Ascending aorta (tissue), 2 donors: ENCODE measurements at regions not wholly inside any gene's neighbourhood (a gene's known extent, or its start where the extent isn't known, plus 50 kb on each side); places are given as distances from the start of the nearest gene placed in this dataset.

ENCODE experiments used
- DNase-seq, 2 donors: peaks; one replicate each; pipeline ENCODE4 v3.0.0-alpha.2; 2019; ENCODE audit warnings: low spot score in 2 of 2
- H3K27ac ChIP-seq, 2 donors: fragments of 200-600 bp; sonication (generic); one replicate each; pipeline ENCODE4 v1.5.1; 2016 to 2017; ENCODE audit warnings: mild to moderate bottlenecking in 1 of 2
- H3K27me3 ChIP-seq: fragments of 200-600 bp; sonication (generic); one replicate; pipeline ENCODE4 v1.5.1; 2017
- H3K36me3 ChIP-seq, 2 donors: fragments of 200-600 bp; sonication (generic); one replicate each; pipeline ENCODE4 v1.5.1; 2016
- H3K4me1 ChIP-seq, 2 donors: fragments of 200-600 bp; sonication (generic); one replicate each; pipeline ENCODE4 v1.5.1; 2016 to 2017; ENCODE audit warnings: mild to moderate bottlenecking in 1 of 2
- H3K4me3 ChIP-seq, 2 donors: fragments of 200-600 bp; sonication (generic); one replicate each; pipeline ENCODE4 v1.5.1; 2016 to 2017; ENCODE audit warnings: mild to moderate bottlenecking in 1 of 2
- H3K9me3 ChIP-seq, 2 donors: fragments of 200-600 bp; sonication (generic); one replicate each; pipeline ENCODE4 v1.5.1; 2016
- CTCF ChIP-seq, 3 experiments: fragments of 200-600 bp in 2 of 3; fragments of 450-650 bp in 1 of 3; sonication (generic) in 2 of 3; IDR thresholded peaks; one replicate each; pipeline ENCODE4 v1.5.1; 2016 to 2019; ENCODE audit warnings: antibody characterized with exemption in 3 of 3, mild to moderate bottlenecking in 1 of 3, moderate library complexity in 1 of 3
- intact Hi-C: fragments of 100-400 bp; cut with DNase I; formaldehyde crosslinking; loops from one replicate; pipeline ENCODE4 v1.15.1; 2023

GRCh38 chr15:56804279-56804678 lies 71.0 kb upstream of the ZNF280D start:
- H3K27me3 ChIP-seq: no peaks in the 10 kb centered on the region
- intact Hi-C loops: loop anchor here (10.0 kb wide), 1 partner anchor 111 kb away; the partner anchor contains the start of gene TCF12
- no peaks in the 10 kb centered on the region for H3K36me3 ChIP-seq
- peaks cover 0 to 13% of the 10 kb centered on the region in 2 donors for H3K9me3 ChIP-seq
- no peak overlapping the region for H3K4me3 ChIP-seq
- no peaks in the 10 kb centered on the region for H3K4me1 ChIP-seq
- no peak for DNase-seq
- no peak overlapping the region for H3K27ac ChIP-seq
- TF ChIP-seq CTCF (IDR thresholded peaks at IDR 0.05): no peak

GRCh38 chr15:56802161-56802560 lies 68.9 kb upstream of the ZNF280D start:
- Histone ChIP-seq H3K4me3 (no peak overlapping the region), H3K27ac (no peak overlapping the region), H3K27me3 (no peaks in the 10 kb centered on the region), H3K4me1 (no peaks in the 10 kb centered on the region), H3K9me3 (no peaks in the 10 kb centered on the region), H3K36me3 (no peaks in the 10 kb centered on the region)
- no peak for DNase-seq
- intact Hi-C loops: loop anchor here (10.0 kb wide), 1 partner anchor 113 kb away; the partner anchor contains the start of gene TCF12
- no peak for TF ChIP-seq CTCF (IDR thresholded peaks at IDR 0.05)

GRCh38 chr15:56798639-56799038 lies 65.3 kb upstream of the ZNF280D start:
- Histone ChIP-seq H3K4me1 (no peaks in the 10 kb centered on the region), H3K27me3 (no peaks in the 10 kb centered on the region), H3K4me3 (no peak overlapping the region), H3K36me3 (no peaks in the 10 kb centered on the region), H3K27ac (no peak overlapping the region), H3K9me3 (no peaks in the 10 kb centered on the region)
- TF ChIP-seq CTCF (IDR thresholded peaks at IDR 0.05): no peak
- DNase-seq: peak in 1 of 2 donors; percentile 71
- intact Hi-C loops: no loop called here

- H3K36me3 ChIP-seq: no peaks in the 10 kb centered on the region
- no peak overlapping the region for H3K4me3 ChIP-seq
- intact Hi-C loops: no loop called here
- peaks cover 0 to 8% of the 10 kb centered on the region in 2 donors for H3K9me3 ChIP-seq
- no peak overlapping the region for H3K27ac ChIP-seq
- H3K27me3 ChIP-seq: no peaks in the 10 kb centered on the region
- no peak for TF ChIP-seq CTCF (IDR thresholded peaks at IDR 0.05)
- no peak for DNase-seq
- no peaks in the 10 kb centered on the region for H3K4me1 ChIP-seq
These were observed 64.5 kb upstream of the ZNF280D start for GRCh38 chr15:56797720-56798275.

- no peaks in the 10 kb centered on the region for H3K36me3 ChIP-seq
- intact Hi-C loops: no loop called here
- no peak overlapping the region for H3K4me3 ChIP-seq
- H3K9me3 ChIP-seq: peaks cover 0 to 18% of the 10 kb centered on the region in 2 donors
- no peaks in the 10 kb centered on the region for H3K4me1 ChIP-seq
- DNase-seq: no peak
- no peaks in the 10 kb centered on the region for H3K27me3 ChIP-seq
- no peak overlapping the region for H3K27ac ChIP-seq
- no peak for TF ChIP-seq CTCF (IDR thresholded peaks at IDR 0.05)
These were observed 62.2 kb upstream of the ZNF280D start for GRCh38 chr15:56795502-56795901.
